IMR-90 (cell line): ENCODE measurements at regions not wholly inside any gene's neighbourhood (a gene's known extent, or its start where the extent isn't known, plus 50 kb on each side); places are given as distances from the start of the nearest gene placed in this dataset.

ENCODE experiments used
- ATAC-seq: fragments of 200-7000 bp; cut with Tn5 transposase; 2 replicates; pipeline ENCODE4 v1.9.1; 2020; ENCODE audit warnings: low read depth, mild to moderate bottlenecking, moderate library complexity
- BruUV-seq: library from RNA; stranded (reverse); fragments of 400-500 nt; replicated peaks from 2 replicates; lab custom pipeline; 2021; lab: Mats Ljungman, UMichigan
- CTCF ChIA-PET: fragments of 300-600 bp; formaldehyde crosslinking; extraction: SDS; loops from one replicate; lab custom pipeline; 2021; ENCODE audit warnings: antibody characterized with exemption; lab: Yijun Ruan, JAX
- POLR2A ChIA-PET: fragments of 300-600 bp; sonication (Branson Sonifier 250); formaldehyde crosslinking; loops from one replicate; lab custom pipeline; 2022; ENCODE audit warnings: antibody characterized with exemption; ENCODE audit not compliant: unreplicated experiment; lab: Charles Lee
- DNase-seq: peaks from one replicate; pipeline ENCODE4 v3.0.0; 2013
- H2AFZ ChIP-seq: replicated peaks from 2 replicates; pipeline ENCODE3; 2013; ENCODE audit warnings: low read length, mild to moderate bottlenecking; ENCODE audit not compliant: poor library complexity
- H2AK5ac ChIP-seq: 2 replicates; pipeline ENCODE4 v1.6.1; 2013; ENCODE audit warnings: low read depth, low read length, inconsistent platforms
- H2AK9ac ChIP-seq: replicated peaks from 2 replicates; pipeline ENCODE3; 2013; ENCODE audit warnings: mild to moderate bottlenecking, low read depth, low read length, moderate library complexity; ENCODE audit not compliant: poor library complexity
- H2BK120ac ChIP-seq: 2 replicates; pipeline ENCODE4 v1.6.1; 2013; ENCODE audit warnings: low read depth, low read length, inconsistent platforms
- H2BK15ac ChIP-seq: 3 replicates; pipeline ENCODE4 v1.6.1; 2013; ENCODE audit warnings: low read depth, low read length, inconsistent platforms
- H2BK20ac ChIP-seq: 2 replicates; pipeline ENCODE4 v1.6.1; 2013; ENCODE audit warnings: low read depth, mild to moderate bottlenecking, inconsistent platforms, low read length, moderate library complexity
- H2BK5ac ChIP-seq: 2 replicates; pipeline ENCODE4 v1.6.1; 2013; ENCODE audit warnings: mild to moderate bottlenecking, low read depth, low read length, inconsistent platforms; ENCODE audit not compliant: poor library complexity, severe bottlenecking
- H3K14ac ChIP-seq: replicated peaks from 2 replicates; pipeline ENCODE4 v1.6.1; 2013; ENCODE audit warnings: low read depth, low read length, inconsistent platforms
- H3K18ac ChIP-seq: 2 replicates; pipeline ENCODE4 v1.6.1; 2013; ENCODE audit warnings: low read depth, low read length, control low read depth
- H3K23ac ChIP-seq: 2 replicates; pipeline ENCODE4 v1.6.1; 2013; ENCODE audit warnings: low read depth, low read length, inconsistent platforms
- H3K27ac ChIP-seq: 2 replicates; pipeline ENCODE4 v1.5.1; 2013; ENCODE audit warnings: mild to moderate bottlenecking, control low read depth, low read length; ENCODE audit not compliant: insufficient read depth
- H3K27me3 ChIP-seq: 2 replicates; pipeline ENCODE4 v1.6.1; 2013; ENCODE audit warnings: low read length; ENCODE audit not compliant: control insufficient read depth, insufficient read depth
- H3K36me3 ChIP-seq: 2 replicates; pipeline ENCODE4 v1.6.1; 2013; ENCODE audit warnings: low read length, mixed read lengths; ENCODE audit not compliant: control insufficient read depth, insufficient read depth
- H3K4ac ChIP-seq: 2 replicates; pipeline ENCODE4 v1.6.1; 2013; ENCODE audit warnings: low read depth, low read length, inconsistent platforms
- H3K4me1 ChIP-seq: 2 replicates; pipeline ENCODE4 v1.6.1; 2013; ENCODE audit warnings: low read length, mixed read lengths; ENCODE audit not compliant: control insufficient read depth, insufficient read depth
- H3K4me2 ChIP-seq: 2 replicates; pipeline ENCODE4 v1.6.1; 2013; ENCODE audit warnings: low read depth, mild to moderate bottlenecking, control low read depth, low read length, moderate library complexity
- H3K4me3 ChIP-seq: 2 replicates; pipeline ENCODE4 v1.5.1; 2013; ENCODE audit warnings: low read depth, mild to moderate bottlenecking, control low read depth, low read length, moderate library complexity; ENCODE audit not compliant: insufficient read depth
- H3K56ac ChIP-seq: 2 replicates; pipeline ENCODE4 v1.6.1; 2013; ENCODE audit warnings: low read length, inconsistent platforms; ENCODE audit not compliant: insufficient read depth; ENCODE audit errors: extremely low read depth
- H3K79me1 ChIP-seq, 2 experiments: 2 replicates each; pipeline ENCODE4 v1.6.1; 2013; ENCODE audit warnings: low read length in 2 of 2, inconsistent platforms in 1 of 2, low read depth in 1 of 2
- H3K9ac ChIP-seq: 2 replicates; pipeline ENCODE4 v1.6.1; 2013; ENCODE audit warnings: low read depth, low read length, control low read depth
- H3K9me1 ChIP-seq: 2 replicates; pipeline ENCODE4 v1.6.1; 2013; ENCODE audit warnings: low read length, inconsistent platforms; ENCODE audit not compliant: insufficient read depth
- H3K9me3 ChIP-seq: 2 replicates; pipeline ENCODE4 v1.6.1; 2013; ENCODE audit warnings: low read length; ENCODE audit not compliant: control insufficient read depth, insufficient read depth
- H4K20me1 ChIP-seq: 2 replicates; pipeline ENCODE4 v1.6.1; 2013; ENCODE audit warnings: low read length, inconsistent platforms; ENCODE audit not compliant: insufficient read depth
- H4K5ac ChIP-seq: 2 replicates; pipeline ENCODE4 v1.6.1; 2013; ENCODE audit warnings: mild to moderate bottlenecking, low read depth, low read length, control low read depth
- H4K8ac ChIP-seq, 2 experiments: 2 replicates each; pipeline ENCODE4 v1.6.1; 2013; ENCODE audit warnings: low read depth in 2 of 2, low read length in 2 of 2, control low read depth in 1 of 2, inconsistent platforms in 1 of 2
- H4K91ac ChIP-seq: 2 replicates; pipeline ENCODE4 v1.6.1; 2013; ENCODE audit warnings: low read depth, low read length, inconsistent platforms; ENCODE audit not compliant: insufficient read depth
- BHLHE40 ChIP-seq: fragments of 150-350 bp; IDR thresholded peaks from 2 replicates; pipeline ENCODE4 v1.6.1; 2016; ENCODE audit warnings: mild to moderate bottlenecking, low read depth, low read length
- CEBPB ChIP-seq: IDR thresholded peaks from 2 replicates; pipeline ENCODE4 v1.6.1; 2012; ENCODE audit warnings: low read depth, low read length, improper control_type of control experiment
- CHD1 ChIP-seq: IDR thresholded peaks from 2 replicates; pipeline ENCODE4 v1.6.1; 2012; ENCODE audit warnings: low read depth, low read length, improper control_type of control experiment
- CTCF ChIP-seq: conservative IDR thresholded peaks from 2 replicates; pipeline ENCODE4 v1.5.1; 2012; ENCODE audit warnings: mild to moderate bottlenecking, low read depth, low read length, improper control_type of control experiment
- ELK1 ChIP-seq: fragments of 150-350 bp; IDR thresholded peaks from 2 replicates; pipeline ENCODE4 v1.6.1; 2016; ENCODE audit warnings: low read depth, mild to moderate bottlenecking, low read length, moderate library complexity, borderline replicate concordance
- FOS ChIP-seq: fragments of 150-350 bp; IDR thresholded peaks from 2 replicates; pipeline ENCODE4 v1.6.1; 2016; ENCODE audit warnings: low read depth, low read length
- MAFK ChIP-seq: IDR thresholded peaks from 2 replicates; pipeline ENCODE4 v1.6.1; 2012; ENCODE audit warnings: low read depth, low read length, improper control_type of control experiment
- MAZ ChIP-seq: IDR thresholded peaks from 2 replicates; pipeline ENCODE4 v1.6.1; 2012; ENCODE audit warnings: low read depth, mild to moderate bottlenecking, low read length, improper control_type of control experiment, moderate library complexity, borderline replicate concordance
- MXI1 ChIP-seq: IDR thresholded peaks from 2 replicates; pipeline ENCODE4 v1.6.1; 2012; ENCODE audit warnings: low read depth, mild to moderate bottlenecking, low read length, moderate library complexity, borderline replicate concordance
- NFE2L2 ChIP-seq: fragments of 150-350 bp; IDR thresholded peaks from 2 replicates; pipeline ENCODE4 v1.6.1; 2016; ENCODE audit warnings: low read depth, mild to moderate bottlenecking, low read length
- POLR2A ChIP-seq: IDR thresholded peaks from 2 replicates; pipeline ENCODE4 v1.6.1; 2012; ENCODE audit warnings: mild to moderate bottlenecking, low read depth, low read length
- RAD21 ChIP-seq: IDR thresholded peaks from 2 replicates; pipeline ENCODE4 v1.6.1; 2012; ENCODE audit warnings: low read length, improper control_type of control experiment
- RCOR1 ChIP-seq: IDR thresholded peaks from 2 replicates; pipeline ENCODE4 v1.6.1; 2012; ENCODE audit warnings: mild to moderate bottlenecking, low read length, improper control_type of control experiment; ENCODE audit not compliant: insufficient replicate concordance
- RFX5 ChIP-seq: IDR thresholded peaks from 2 replicates; pipeline ENCODE4 v1.8.0; 2012; ENCODE audit warnings: low read depth, mild to moderate bottlenecking, low read length, moderate library complexity
- SMC3 ChIP-seq: fragments of 150-350 bp; IDR thresholded peaks from 2 replicates; pipeline ENCODE4 v1.6.1; 2016; ENCODE audit warnings: low read depth, mild to moderate bottlenecking, antibody characterized with exemption, low read length, moderate library complexity
- USF2 ChIP-seq: fragments of 150-350 bp; IDR thresholded peaks from 2 replicates; pipeline ENCODE4 v1.6.1; 2017; ENCODE audit warnings: mild to moderate bottlenecking, antibody characterized with exemption, low read length, low read depth
- WGBS, 2 experiments: methylation state at CpG; one replicate each; pipeline versions ENCODE4 v1.1.5 to v1.1.7; 2013; ENCODE audit warnings: missing lambda C conversion rate in 2 of 2; ENCODE audit not compliant: insufficient read length in 1 of 2; ENCODE audit errors: extremely low coverage in 2 of 2; 5-methylcytosine and 5-hydroxymethylcytosine counted together
- dilution Hi-C: fragments of 300-500 bp; cut with HindIII; formaldehyde crosslinking; loops from one replicate; pipeline ENCODE4 v1.14.3; 2018; ENCODE audit warnings: low sequenced_read_pairs; ENCODE audit not compliant: unreplicated experiment
- in situ Hi-C: fragments of 300-500 bp; cut with MboI; formaldehyde crosslinking; loops from 3 replicates; pipeline ENCODE4 v1.14.3; 2019; ENCODE audit warnings: low sequenced_read_pairs, inconsistent platforms, mixed read lengths
- intact Hi-C: fragments of 100-400 bp; cut with micrococcal nuclease; formaldehyde crosslinking; loops from 2 replicates; pipeline ENCODE4 v1.10.0; 2022

GRCh38 chr18:41263956-41264355 lies 691.1 kb upstream of the PIK3C3 start:
- no peak overlapping the region for H3K14ac ChIP-seq
- no peak overlapping the region for H2BK20ac ChIP-seq
- H4K20me1 ChIP-seq, result no peaks in the 10 kb centered on the region
- H2AK9ac ChIP-seq, result no peak overlapping the region
- dilution Hi-C loops, result no loop called here
- H3K4ac ChIP-seq, result no peak overlapping the region
- no peak overlapping the region for H2AFZ ChIP-seq
- no peak overlapping the region for H3K27ac ChIP-seq
- H3K9me1 ChIP-seq, result peaks cover 8% of the 10 kb centered on the region
- no peaks in the 10 kb centered on the region for H3K9me3 ChIP-seq
- H3K18ac ChIP-seq, result no peak overlapping the region
- H3K9ac ChIP-seq, result no peak overlapping the region
- BruUV-seq, result no TSS peak
- peak overlapping the region; percentile 15; the same call in 1 of the 2 replicates for H4K91ac ChIP-seq
- no peak overlapping the region for H3K4me3 ChIP-seq
- H3K23ac ChIP-seq, result no peak overlapping the region
- no peak overlapping the region for H3K4me2 ChIP-seq
- DNase-seq (no peak), ATAC-seq (no peak)
- H3K79me1 ChIP-seq, result no peaks in the 10 kb centered on the region
- no peak overlapping the region for H2BK15ac ChIP-seq
- no peak overlapping the region for H2BK5ac ChIP-seq
- no CpG with 5 or more reads among the region's 1 CpG for WGBS, 2 experiments
- no peak overlapping the region for H2BK120ac ChIP-seq
- TF ChIP-seq MAFK (no peak), RCOR1 (no peak), POLR2A (no peak), SMC3 (no peak), RAD21 (no peak), NFE2L2 (no peak), CTCF (no peak), MXI1 (no peak), ELK1 (no peak), CEBPB (no peak), USF2 (no peak), CHD1 (no peak), BHLHE40 (no peak), RFX5 (no peak), FOS (no peak), MAZ (no peak)
- H3K56ac ChIP-seq, result no peak overlapping the region
- CTCF ChIA-PET, result interaction anchor here (1.1 kb wide), 1 partner anchor 14 kb away, joined by 3 read pairs; no protein-coding TSS in a partner anchor
- in situ Hi-C loops, result no loop called here
- H3K4me1 ChIP-seq, result peaks cover 11% of the 10 kb centered on the region
- no peak overlapping the region for H4K8ac ChIP-seq
- no peaks in the 10 kb centered on the region for H3K36me3 ChIP-seq
- POLR2A ChIA-PET, result no interaction called here
- H3K27me3 ChIP-seq, result no peaks in the 10 kb centered on the region
- H2AK5ac ChIP-seq, result no peak overlapping the region
- intact Hi-C loops, result no loop called here
- H4K5ac ChIP-seq, result no peak overlapping the region
